ENCODE measurements at regions not wholly inside any gene's neighbourhood (a gene's known extent, or its start where the extent isn't known, plus 50 kb on each side); places are given as distances from the start of the nearest gene placed in this dataset.
"Not testable (repeated sequence)": the region's sequence is repeated elsewhere in the genome, so short reads cannot be mapped to it uniquely, and the experiment has no call there.

DNA sequence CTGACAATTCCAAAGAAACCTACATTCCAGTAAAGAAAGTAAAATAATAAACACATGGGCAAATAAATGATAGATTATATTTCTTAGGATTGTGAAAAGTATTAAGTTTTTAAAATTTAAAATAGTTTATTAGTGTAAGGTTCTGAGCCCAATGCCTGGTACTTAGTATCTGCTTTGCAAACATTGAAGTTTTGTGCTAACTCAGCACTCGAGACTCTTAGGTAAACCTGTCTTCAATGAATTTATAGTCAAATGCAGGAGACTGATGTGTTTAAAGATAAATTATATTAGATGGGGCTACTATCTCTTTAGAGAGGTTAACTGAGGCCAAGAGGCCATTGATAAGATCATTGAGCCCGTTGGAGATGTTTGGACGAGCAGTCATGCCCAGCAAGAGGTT lies 138.3 kb upstream of the SALL1 start:
- ATAC-seq (ENCODE audit: poor library complexity) = no peak
- intact Hi-C loops (cut with DNase I) = no loop called here

DNA sequence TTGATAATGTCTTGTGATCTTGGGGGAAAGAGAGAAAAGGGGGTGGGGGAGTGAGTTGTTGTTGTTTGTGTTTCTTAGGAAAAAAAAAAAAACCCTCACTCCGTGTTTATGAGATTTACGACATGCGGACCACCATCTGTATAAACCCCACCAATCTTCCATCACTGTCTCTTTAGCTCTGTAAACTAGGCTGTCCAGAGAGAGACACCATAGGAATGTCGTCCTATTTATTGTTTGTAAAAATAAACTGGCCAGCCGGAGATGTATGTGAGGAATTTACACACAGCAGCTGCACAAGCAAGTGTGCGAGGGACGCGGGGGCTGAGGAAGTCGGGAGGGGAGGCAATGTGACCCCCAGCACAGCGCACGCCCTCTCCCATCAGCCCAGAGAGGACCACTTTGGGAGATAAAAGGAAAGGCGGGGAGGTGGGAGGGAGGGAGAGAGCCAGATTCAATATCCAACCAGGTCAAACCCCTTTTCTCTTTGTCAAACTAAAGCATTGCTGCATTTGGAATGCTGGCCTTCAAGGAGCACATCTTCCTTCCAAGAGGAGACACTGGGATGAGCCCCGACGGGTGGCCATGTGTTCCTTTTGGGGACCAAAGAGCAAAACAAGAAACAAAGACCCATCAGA lies 136.2 kb upstream of the SALL1 start:
- intact Hi-C loops (cut with DNase I) = no loop called here
- ATAC-seq (ENCODE audit: poor library complexity) (no peak), DNase-seq (no peak)

More for the DNA sequence above, 138.3 kb upstream of the SALL1 start:
- DNase-seq = no peak

GRCh38 chr16:51286272-51286671 lies 135.2 kb upstream of the SALL1 start:
- ATAC-seq (ENCODE audit: poor library complexity) = no peak

DNA sequence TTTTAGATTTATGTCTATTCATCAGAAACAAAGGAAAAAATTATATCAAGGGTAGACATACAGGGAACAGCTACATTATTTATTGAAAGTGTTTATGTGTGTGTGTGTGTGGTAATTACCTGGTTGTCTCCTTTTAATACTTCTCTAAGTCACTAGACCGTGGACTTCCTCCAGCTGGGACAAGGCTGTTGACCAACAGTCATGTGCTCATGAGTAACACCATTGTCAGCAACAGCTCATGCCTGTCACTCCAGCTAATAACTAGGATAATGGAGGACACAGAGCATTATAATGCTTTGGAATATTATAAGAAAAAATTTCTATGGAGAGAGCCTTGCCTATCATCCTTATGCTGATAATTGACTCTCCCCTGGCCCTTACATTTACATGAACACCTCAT lies 125.3 kb upstream of the SALL1 start:
- intact Hi-C loops (cut with DNase I) = no loop called here
- no peak for DNase-seq
- no peak for ATAC-seq (ENCODE audit: poor library complexity)

More at GRCh38 chr16:51286272-51286671, 135.2 kb upstream of the SALL1 start:
- intact Hi-C loops (cut with DNase I) = no loop called here
- no peak for DNase-seq

- ATAC-seq (ENCODE audit: poor library complexity) (no peak), DNase-seq (no peak)
- intact Hi-C loops (cut with DNase I) = no loop called here
These were observed 121.3 kb upstream of the SALL1 start for GRCh38 chr16:51272420-51272819.

- DNase-seq (no peak), ATAC-seq (ENCODE audit: poor library complexity) (no peak)
- intact Hi-C loops (cut with DNase I) = no loop called here
These were observed 120.2 kb upstream of the SALL1 start for GRCh38 chr16:51271156-51271701.

DNA sequence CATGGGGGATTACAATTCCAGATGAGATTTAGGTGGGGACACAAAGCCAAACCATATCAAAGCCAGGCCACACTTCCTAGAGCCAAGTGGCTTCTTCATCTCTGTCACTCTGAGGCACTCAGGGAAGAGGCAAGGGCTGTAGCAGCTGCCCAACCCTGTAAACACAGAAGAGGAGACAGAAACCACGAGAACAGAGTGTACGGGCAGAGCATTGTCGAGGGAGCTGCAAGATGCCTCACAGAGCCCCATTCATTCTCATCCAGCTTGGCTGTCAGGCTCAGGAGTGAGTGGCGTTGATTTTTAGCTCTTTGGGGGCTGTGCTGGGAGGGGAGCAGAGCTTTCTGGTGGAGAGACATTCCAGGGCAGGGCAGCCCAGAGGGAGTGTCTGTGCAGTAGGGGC lies 117.2 kb upstream of the SALL1 start:
- intact Hi-C loops (cut with DNase I) = no loop called here
- no peak for DNase-seq
- ATAC-seq (ENCODE audit: poor library complexity) = no peak

- no peak for DNase-seq
- no peak for ATAC-seq (ENCODE audit: poor library complexity)
- intact Hi-C loops (cut with DNase I) = no loop called here
These were observed 116.6 kb upstream of the SALL1 start for GRCh38 chr16:51267681-51268080.

GRCh38 chr16:51262428-51262827 lies 111.4 kb upstream of the SALL1 start:
- ATAC-seq (ENCODE audit: poor library complexity) (no peak), DNase-seq (no peak)
- intact Hi-C loops (cut with DNase I) = no loop called here

- ATAC-seq (ENCODE audit: poor library complexity) (no peak), DNase-seq (no peak)
- intact Hi-C loops (cut with DNase I) = no loop called here
These were observed 110.8 kb upstream of the SALL1 start for GRCh38 chr16:51261919-51262318.

DNA sequence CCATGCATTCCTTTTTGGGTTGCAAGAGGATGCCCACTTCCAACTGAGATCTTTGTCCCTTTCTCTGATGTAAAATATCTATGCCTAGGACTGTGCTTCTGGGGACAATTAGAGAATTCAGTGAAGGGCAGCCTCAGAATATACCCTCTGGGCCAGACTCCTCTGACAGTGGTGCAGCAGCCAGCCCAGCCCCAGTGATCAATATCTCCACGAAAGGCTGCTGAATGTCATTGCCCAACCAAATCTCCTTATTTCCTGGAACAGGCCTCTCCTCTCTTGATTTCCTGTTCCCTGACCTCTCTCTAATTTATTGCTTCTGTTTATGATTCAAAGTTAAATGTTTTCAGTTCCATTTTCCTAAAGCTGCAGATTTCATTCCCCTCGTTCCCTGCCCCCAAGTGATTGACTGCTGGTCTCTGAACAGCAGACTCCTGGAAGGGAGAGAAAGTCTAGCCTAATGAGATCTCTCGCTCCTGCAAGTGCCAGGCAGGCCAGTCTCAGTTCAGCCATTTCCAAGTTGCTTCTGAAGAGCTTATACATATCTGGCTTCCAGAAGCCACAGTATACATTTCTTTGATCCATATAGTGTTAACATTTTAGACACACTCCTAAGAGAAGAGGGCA lies 104.4 kb upstream of the SALL1 start:
- DNase-seq (no peak), ATAC-seq (ENCODE audit: poor library complexity) (no peak)
- intact Hi-C loops (cut with DNase I) = no loop called here

- DNase-seq; intact Hi-C loops (cut with DNase I); ATAC-seq (ENCODE audit: poor library complexity): not testable (repeated sequence)
These were observed 103.3 kb upstream of the SALL1 start for GRCh38 chr16:51254390-51254789.

DNA sequence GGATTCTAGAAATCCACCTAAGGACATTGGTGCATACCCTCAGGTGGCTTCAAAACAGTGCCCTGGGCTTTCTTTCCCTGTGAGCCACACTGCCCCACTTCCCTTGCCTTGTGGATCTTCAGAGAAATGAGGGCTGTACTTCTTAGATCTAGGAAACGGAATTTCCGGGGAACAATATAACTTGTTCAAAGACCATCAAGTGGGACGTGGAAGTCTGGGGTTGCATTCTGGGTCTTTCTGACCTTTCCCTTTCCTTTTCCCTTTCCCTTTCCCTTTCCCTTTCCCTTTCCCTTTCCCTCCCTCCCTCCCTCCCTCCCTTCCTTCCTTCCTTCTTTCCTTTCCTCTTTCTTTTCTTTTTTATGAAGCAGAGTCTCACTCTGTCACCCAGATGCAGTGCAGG lies 97.1 kb upstream of the SALL1 start:
- DNase-seq (no peak), ATAC-seq (ENCODE audit: poor library complexity) (no peak)
- intact Hi-C loops (cut with DNase I) = no loop called here

- intact Hi-C loops (cut with DNase I) = no loop called here
- DNase-seq (no peak), ATAC-seq (ENCODE audit: poor library complexity) (no peak)
These were observed 94.6 kb upstream of the SALL1 start for GRCh38 chr16:51245658-51245995.

GRCh38 chr16:51244887-51245657 lies 94.0 kb upstream of the SALL1 start:
- intact Hi-C loops (cut with DNase I) = no loop called here
- DNase-seq (no peak), ATAC-seq (ENCODE audit: poor library complexity) (no peak)

DNA sequence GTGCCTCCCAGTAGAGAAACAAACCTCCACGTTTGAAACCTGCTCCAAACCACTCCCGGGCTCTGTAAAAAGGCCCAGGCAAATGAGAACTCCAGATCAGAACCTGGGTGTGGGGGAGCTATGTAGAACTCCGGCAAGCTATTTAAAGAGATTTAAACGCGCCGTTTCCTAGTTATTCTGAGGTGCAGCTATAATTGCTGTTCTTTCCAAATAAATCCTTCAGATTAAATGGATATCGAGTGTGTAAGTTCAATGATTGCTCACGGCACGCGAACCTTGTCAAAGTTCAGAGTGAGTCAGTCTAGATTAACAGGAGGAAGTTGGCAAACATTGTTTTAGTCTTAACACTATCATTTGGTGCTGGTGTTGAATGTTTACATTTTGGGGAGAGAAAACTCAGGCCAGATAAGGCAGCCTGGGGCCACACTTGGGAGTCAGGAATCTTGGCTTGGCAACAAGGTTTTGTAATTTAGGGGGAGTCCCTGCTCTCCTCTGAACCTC lies 92.9 kb upstream of the SALL1 start:
- ATAC-seq (ENCODE audit: poor library complexity) (no peak), DNase-seq (no peak)
- intact Hi-C loops (cut with DNase I) = no loop called here

- DNase-seq (no peak), ATAC-seq (ENCODE audit: poor library complexity) (no peak)
- intact Hi-C loops (cut with DNase I) = no loop called here
These were observed 91.4 kb upstream of the SALL1 start for GRCh38 chr16:51242296-51242994.

- intact Hi-C loops (cut with DNase I) = no loop called here
- ATAC-seq (ENCODE audit: poor library complexity) (no peak), DNase-seq (no peak)
These were observed 88.1 kb upstream of the SALL1 start for GRCh38 chr16:51239196-51239595.

- no peak for DNase-seq
- intact Hi-C loops (cut with DNase I) = no loop called here
- no peak for ATAC-seq (ENCODE audit: poor library complexity)
These were observed 86.8 kb upstream of the SALL1 start for GRCh38 chr16:51237861-51238378.
